BE2C (cell line): ENCODE measurements at regions not wholly inside any gene's neighbourhood (a gene's known extent, or its start where the extent isn't known, plus 50 kb on each side); places are given as distances from the start of the nearest gene placed in this dataset.

Source experiments
- DNase-seq: peaks from one replicate; pipeline ENCODE4 v3.0.0-alpha.2; 2020
- H3K27me3 ChIP-seq: fragments of 250-450 bp; sonication (Bioruptor Pico); 2 replicates; pipeline ENCODE4 v1.5.1; 2020; ENCODE audit warnings: mild to moderate bottlenecking
- H3K36me3 ChIP-seq: fragments of 250-450 bp; sonication (Bioruptor Pico); 2 replicates; pipeline ENCODE4 v1.5.1; 2020; ENCODE audit warnings: mild to moderate bottlenecking
- H3K4me1 ChIP-seq: fragments of 250-450 bp; sonication (Bioruptor Pico); 2 replicates; pipeline ENCODE4 v1.5.1; 2020
- H3K4me3 ChIP-seq: 2 replicates; pipeline ENCODE4 v1.5.1; 2011; ENCODE audit warnings: low read depth, low read length
- H3K9me3 ChIP-seq: fragments of 250-450 bp; sonication (Bioruptor Pico); 2 replicates; pipeline ENCODE4 v1.5.1; 2020
- TF ChIP-seq, protein P1 (sequence below): IDR thresholded peaks from 2 replicates; pipeline ENCODE4 v1.5.1; 2012; ENCODE audit warnings: mild to moderate bottlenecking, low read depth, low read length

- TF ChIP-seq, protein P1, sequence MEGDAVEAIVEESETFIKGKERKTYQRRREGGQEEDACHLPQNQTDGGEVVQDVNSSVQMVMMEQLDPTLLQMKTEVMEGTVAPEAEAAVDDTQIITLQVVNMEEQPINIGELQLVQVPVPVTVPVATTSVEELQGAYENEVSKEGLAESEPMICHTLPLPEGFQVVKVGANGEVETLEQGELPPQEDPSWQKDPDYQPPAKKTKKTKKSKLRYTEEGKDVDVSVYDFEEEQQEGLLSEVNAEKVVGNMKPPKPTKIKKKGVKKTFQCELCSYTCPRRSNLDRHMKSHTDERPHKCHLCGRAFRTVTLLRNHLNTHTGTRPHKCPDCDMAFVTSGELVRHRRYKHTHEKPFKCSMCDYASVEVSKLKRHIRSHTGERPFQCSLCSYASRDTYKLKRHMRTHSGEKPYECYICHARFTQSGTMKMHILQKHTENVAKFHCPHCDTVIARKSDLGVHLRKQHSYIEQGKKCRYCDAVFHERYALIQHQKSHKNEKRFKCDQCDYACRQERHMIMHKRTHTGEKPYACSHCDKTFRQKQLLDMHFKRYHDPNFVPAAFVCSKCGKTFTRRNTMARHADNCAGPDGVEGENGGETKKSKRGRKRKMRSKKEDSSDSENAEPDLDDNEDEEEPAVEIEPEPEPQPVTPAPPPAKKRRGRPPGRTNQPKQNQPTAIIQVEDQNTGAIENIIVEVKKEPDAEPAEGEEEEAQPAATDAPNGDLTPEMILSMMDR: no peak
- peaks cover 5% of the 10 kb centered on the region for H3K4me1 ChIP-seq
- no peaks in the 10 kb centered on the region for H3K36me3 ChIP-seq
- no peaks in the 10 kb centered on the region for H3K9me3 ChIP-seq
- DNase-seq: no peak
- no peaks in the 10 kb centered on the region for H3K27me3 ChIP-seq
- no peak overlapping the region for H3K4me3 ChIP-seq
These were observed 244.9 kb downstream of the DHX35 start for GRCh38 chr20:39206899-39207564.

DNA sequence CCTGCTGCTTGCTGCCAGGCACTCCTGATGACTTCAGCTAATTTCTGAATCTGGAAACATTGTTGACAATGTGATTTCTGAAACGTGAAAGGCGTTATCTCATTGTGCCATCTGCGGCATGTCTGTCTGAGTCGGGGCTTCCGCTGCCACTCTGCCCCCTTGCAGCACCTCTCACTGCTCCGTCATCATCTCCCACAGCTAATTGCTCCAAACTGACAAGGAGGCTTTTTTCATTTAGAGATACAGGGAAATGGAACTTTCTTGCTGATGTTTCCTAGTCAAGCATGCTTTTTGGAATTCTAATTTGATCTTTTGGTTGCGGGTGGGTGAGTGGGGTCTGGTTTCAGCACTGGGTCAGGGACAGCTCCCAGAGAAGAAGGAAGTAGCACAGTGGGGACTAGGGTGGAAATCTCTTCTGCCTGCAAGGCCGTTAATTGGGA, 233.5 kb downstream of the DHX35 start:
- peak overlapping the region; percentile 42 for H3K4me3 ChIP-seq
- TF ChIP-seq, protein P1: no peak
- H3K9me3 ChIP-seq: no peaks in the 10 kb centered on the region
- peaks cover 8% of the 10 kb centered on the region for H3K4me1 ChIP-seq
- DNase-seq: peak; percentile 43
- no peaks in the 10 kb centered on the region for H3K36me3 ChIP-seq
- H3K27me3 ChIP-seq: no peaks in the 10 kb centered on the region

DNA sequence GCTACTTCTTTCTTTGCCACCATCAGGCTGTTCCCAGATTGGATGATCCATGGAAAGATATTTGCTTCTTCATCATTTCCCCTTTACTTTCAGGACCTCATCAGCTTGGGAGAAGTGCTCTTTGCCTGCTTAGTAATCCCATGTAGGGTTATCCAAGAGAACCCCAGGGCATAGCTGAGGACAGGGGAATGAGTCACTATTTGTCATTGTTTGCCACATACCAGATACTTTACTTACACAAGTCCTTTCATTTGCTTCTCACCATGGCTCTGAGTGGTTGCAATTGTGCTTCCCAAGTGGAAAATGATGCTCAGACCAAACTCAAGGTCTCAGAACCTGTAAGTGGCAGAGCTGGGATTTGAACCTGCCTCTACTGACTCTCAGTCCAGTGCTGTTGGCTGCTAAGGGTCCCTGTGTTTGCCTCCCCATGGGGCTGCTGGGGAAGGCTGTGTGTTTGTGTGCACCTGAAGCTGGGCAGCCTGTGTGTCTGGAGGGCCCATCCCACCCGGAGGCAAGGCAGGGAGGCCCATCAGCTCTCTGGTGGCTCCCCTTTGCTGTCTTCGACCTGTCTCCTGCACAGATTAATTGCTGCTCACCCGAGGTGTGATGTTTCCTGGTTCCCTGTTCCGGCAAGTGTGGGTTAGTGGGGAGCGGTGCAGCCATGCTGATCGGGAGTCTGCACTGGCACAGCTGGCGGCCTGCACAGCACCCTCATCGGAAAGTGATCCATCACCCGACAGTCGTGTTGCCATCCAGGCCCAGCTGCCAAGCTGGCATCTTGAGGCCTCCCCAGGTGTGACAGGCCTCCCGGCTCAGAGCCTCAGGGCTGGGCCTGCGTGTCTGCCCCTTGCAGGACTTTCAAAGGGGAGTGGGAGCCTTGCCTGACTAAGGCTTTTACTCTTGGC, 228.8 kb downstream of the DHX35 start:
- H3K36me3 ChIP-seq: no peaks in the 10 kb centered on the region
- no peak for DNase-seq
- TF ChIP-seq, protein P1: no peak
- H3K4me1 ChIP-seq: peaks cover 8% of the 10 kb centered on the region
- no peak overlapping the region for H3K4me3 ChIP-seq
- no peaks in the 10 kb centered on the region for H3K27me3 ChIP-seq
- H3K9me3 ChIP-seq: no peaks in the 10 kb centered on the region

GRCh38 chr20:39188266-39188765, 226.2 kb downstream of the DHX35 start:
- no peaks in the 10 kb centered on the region for H3K27me3 ChIP-seq
- H3K4me1 ChIP-seq: no peaks in the 10 kb centered on the region
- no peak overlapping the region for H3K4me3 ChIP-seq
- DNase-seq: no peak
- H3K9me3 ChIP-seq: no peaks in the 10 kb centered on the region
- TF ChIP-seq, protein P1: no peak
- H3K36me3 ChIP-seq: no peaks in the 10 kb centered on the region

DNA sequence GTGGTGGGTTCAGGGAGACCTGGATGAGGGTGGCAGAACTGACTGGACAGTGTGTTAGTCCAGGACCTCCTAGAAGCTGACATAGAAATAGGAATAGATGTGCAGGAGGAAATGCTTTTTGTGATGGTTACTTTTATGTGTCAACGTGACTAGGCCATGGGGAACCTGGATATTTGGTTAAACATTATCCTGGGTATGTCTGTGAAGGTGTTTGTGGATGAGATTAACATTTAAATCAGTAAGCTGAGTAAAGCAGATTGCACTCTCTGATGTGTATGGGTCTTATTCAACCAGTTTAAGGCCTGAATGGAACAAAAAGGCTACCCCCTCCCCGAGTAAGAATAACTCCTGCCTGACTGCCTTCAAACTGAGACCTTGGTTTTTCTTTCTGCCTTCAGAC, 219.3 kb downstream of the DHX35 start:
- H3K4me3 ChIP-seq: no peak overlapping the region
- DNase-seq: no peak
- H3K4me1 ChIP-seq: no peaks in the 10 kb centered on the region
- H3K36me3 ChIP-seq: no peaks in the 10 kb centered on the region
- TF ChIP-seq, protein P1: no peak
- no peaks in the 10 kb centered on the region for H3K27me3 ChIP-seq
- H3K9me3 ChIP-seq: no peaks in the 10 kb centered on the region
